ENCODE measurements at regions not wholly inside any gene's neighbourhood (a gene's known extent, or its start where the extent isn't known, plus 50 kb on each side); places are given as distances from the start of the nearest gene placed in this dataset.
A peak's percentile ranks its signal among the peaks of the same experiment; 100 is the strongest.

- 58 to 76% (median 66%) methylated on average over 1 of the region's 1 CpG for WGBS, 3 donors
- Histone ChIP-seq H3K4me3 (ENCODE audit: low read depth in 1 of 3, low read length in 3 of 3) (no peak overlapping the region), H3K36me3 (ENCODE audit: control insufficient read depth in 3 of 3, insufficient read depth in 2 of 3, low read depth in 1 of 3, low read length in 3 of 3) (no peaks in the 10 kb centered on the region), H3K27me3 (ENCODE audit: control insufficient read depth in 3 of 3, insufficient read depth in 3 of 3, low read length in 3 of 3) (no peaks in the 10 kb centered on the region), H3K4me1 (ENCODE audit: control insufficient read depth in 3 of 3, insufficient read depth in 2 of 3, low read depth in 1 of 3, low read length in 2 of 3) (no peaks in the 10 kb centered on the region), H3K9me3 (ENCODE audit: control insufficient read depth in 2 of 2, insufficient read depth in 1 of 2, low read depth in 1 of 2, low read length in 1 of 2) (peaks cover 0 to 10% of the 10 kb centered on the region in 2 donors), H3K27ac (ENCODE audit: low read depth in 1 of 3, low read length in 2 of 3) (no peak overlapping the region)
- DNase-seq (no peak), FAIRE-seq (no peak)
These were observed 1024.9 kb upstream of the ADGRL3 start for GRCh38 chr4:60175241-60175640.

- FAIRE-seq, result no peak
- 96 to 97% (median 96%) methylated on average over 3 of the region's 3 CpGs for WGBS, 3 donors
- Histone ChIP-seq H3K4me3 (ENCODE audit: low read depth in 1 of 3, low read length in 3 of 3) (no peak overlapping the region), H3K9me3 (ENCODE audit: control insufficient read depth in 2 of 2, insufficient read depth in 1 of 2, low read depth in 1 of 2, low read length in 1 of 2) (peaks cover 0 to 4% of the 10 kb centered on the region in 2 donors), H3K27me3 (ENCODE audit: control insufficient read depth in 3 of 3, insufficient read depth in 3 of 3, low read length in 3 of 3) (no peaks in the 10 kb centered on the region), H3K27ac (ENCODE audit: low read depth in 1 of 3, low read length in 2 of 3) (no peak overlapping the region), H3K4me1 (ENCODE audit: control insufficient read depth in 3 of 3, insufficient read depth in 2 of 3, low read depth in 1 of 3, low read length in 2 of 3) (no peaks in the 10 kb centered on the region), H3K36me3 (ENCODE audit: control insufficient read depth in 3 of 3, insufficient read depth in 2 of 3, low read depth in 1 of 3, low read length in 3 of 3) (no peaks in the 10 kb centered on the region)
- no peak for DNase-seq
These were observed 1012.7 kb upstream of the ADGRL3 start for GRCh38 chr4:60187428-60187827.

GRCh38 chr4:60189286-60189685 is 1010.8 kb upstream of the ADGRL3 start:
- Histone ChIP-seq H3K27ac (ENCODE audit: low read depth in 1 of 3, low read length in 2 of 3) (no peak overlapping the region), H3K4me3 (ENCODE audit: low read depth in 1 of 3, low read length in 3 of 3) (no peak overlapping the region), H3K36me3 (ENCODE audit: control insufficient read depth in 3 of 3, insufficient read depth in 2 of 3, low read depth in 1 of 3, low read length in 3 of 3) (no peaks in the 10 kb centered on the region), H3K27me3 (ENCODE audit: control insufficient read depth in 3 of 3, insufficient read depth in 3 of 3, low read length in 3 of 3) (no peaks in the 10 kb centered on the region), H3K9me3 (ENCODE audit: control insufficient read depth in 2 of 2, insufficient read depth in 1 of 2, low read depth in 1 of 2, low read length in 1 of 2) (peaks cover 0 to 4% of the 10 kb centered on the region in 2 donors), H3K4me1 (ENCODE audit: control insufficient read depth in 3 of 3, insufficient read depth in 2 of 3, low read depth in 1 of 3, low read length in 2 of 3) (no peaks in the 10 kb centered on the region)
- 81 to 90% (median 86%) methylated on average over 5 of the region's 5 CpGs for WGBS, 3 donors
- no peak for FAIRE-seq
- DNase-seq, result no peak

GRCh38 chr4:60194214-60194613 is 1005.9 kb upstream of the ADGRL3 start:
- H3K4me3 ChIP-seq (ENCODE audit: low read depth in 1 of 3, low read length in 3 of 3), result no peak overlapping the region
- 84 to 88% (median 87%) methylated on average over 1 of the region's 1 CpG for WGBS, 3 donors

GRCh38 chr4:60195256-60195655 is 1004.9 kb upstream of the ADGRL3 start:
- Histone ChIP-seq H3K27ac (ENCODE audit: low read depth in 1 of 3, low read length in 2 of 3) (no peak overlapping the region), H3K27me3 (ENCODE audit: control insufficient read depth in 3 of 3, insufficient read depth in 3 of 3, low read length in 3 of 3) (no peaks in the 10 kb centered on the region), H3K4me1 (ENCODE audit: control insufficient read depth in 3 of 3, insufficient read depth in 2 of 3, low read depth in 1 of 3, low read length in 2 of 3) (no peaks in the 10 kb centered on the region), H3K9me3 (ENCODE audit: control insufficient read depth in 2 of 2, insufficient read depth in 1 of 2, low read depth in 1 of 2, low read length in 1 of 2) (no peaks in the 10 kb centered on the region), H3K36me3 (ENCODE audit: control insufficient read depth in 3 of 3, insufficient read depth in 2 of 3, low read depth in 1 of 3, low read length in 3 of 3) (no peaks in the 10 kb centered on the region), H3K4me3 (ENCODE audit: low read depth in 1 of 3, low read length in 3 of 3) (no peak overlapping the region)
- no peak for DNase-seq
- no peak for FAIRE-seq
- 25 to 40% (median 29%) methylated on average over 2 of the region's 2 CpGs for WGBS, 3 donors

More at GRCh38 chr4:60194214-60194613, 1005.9 kb upstream of the ADGRL3 start:
- no peaks in the 10 kb centered on the region for H3K9me3 ChIP-seq (ENCODE audit: control insufficient read depth in 2 of 2, insufficient read depth in 1 of 2, low read depth in 1 of 2, low read length in 1 of 2)
- no peak overlapping the region for H3K27ac ChIP-seq (ENCODE audit: low read depth in 1 of 3, low read length in 2 of 3)
- H3K27me3 ChIP-seq (ENCODE audit: control insufficient read depth in 3 of 3, insufficient read depth in 3 of 3, low read length in 3 of 3), result no peaks in the 10 kb centered on the region
- DNase-seq (no peak), FAIRE-seq (no peak)
- no peaks in the 10 kb centered on the region for H3K36me3 ChIP-seq (ENCODE audit: control insufficient read depth in 3 of 3, insufficient read depth in 2 of 3, low read depth in 1 of 3, low read length in 3 of 3)
- no peaks in the 10 kb centered on the region for H3K4me1 ChIP-seq (ENCODE audit: control insufficient read depth in 3 of 3, insufficient read depth in 2 of 3, low read depth in 1 of 3, low read length in 2 of 3)

GRCh38 chr4:60201052-60201673 is 999.0 kb upstream of the ADGRL3 start:
- Histone ChIP-seq H3K9me3 (ENCODE audit: control insufficient read depth in 2 of 2, insufficient read depth in 1 of 2, low read depth in 1 of 2, low read length in 1 of 2) (no peaks in the 10 kb centered on the region), H3K4me1 (ENCODE audit: control insufficient read depth in 3 of 3, insufficient read depth in 2 of 3, low read depth in 1 of 3, low read length in 2 of 3) (no peaks in the 10 kb centered on the region), H3K4me3 (ENCODE audit: low read depth in 1 of 3, low read length in 3 of 3) (no peak overlapping the region), H3K27me3 (ENCODE audit: control insufficient read depth in 3 of 3, insufficient read depth in 3 of 3, low read length in 3 of 3) (no peaks in the 10 kb centered on the region), H3K27ac (ENCODE audit: low read depth in 1 of 3, low read length in 2 of 3) (no peak overlapping the region), H3K36me3 (ENCODE audit: control insufficient read depth in 3 of 3, insufficient read depth in 2 of 3, low read depth in 1 of 3, low read length in 3 of 3) (no peaks in the 10 kb centered on the region)
- WGBS, 3 donors, result 1 to 12% (median 5%) methylated on average over 3 of the region's 3 CpGs
- peak; percentile 45 to 61 for DNase-seq
- peak; percentile 62 for FAIRE-seq

GRCh38 chr4:60209588-60209987 is 990.5 kb upstream of the ADGRL3 start:
- WGBS, 3 donors, result 70 to 86% (median 77%) methylated on average over 1 of the region's 1 CpG
- DNase-seq (no peak), FAIRE-seq (no peak)
- Histone ChIP-seq H3K9me3 (ENCODE audit: control insufficient read depth in 2 of 2, insufficient read depth in 1 of 2, low read depth in 1 of 2, low read length in 1 of 2) (peaks cover 0 to 7% of the 10 kb centered on the region in 2 donors), H3K4me3 (ENCODE audit: low read depth in 1 of 3, low read length in 3 of 3) (no peak overlapping the region), H3K27ac (ENCODE audit: low read depth in 1 of 3, low read length in 2 of 3) (no peak overlapping the region), H3K4me1 (ENCODE audit: control insufficient read depth in 3 of 3, insufficient read depth in 2 of 3, low read depth in 1 of 3, low read length in 2 of 3) (no peaks in the 10 kb centered on the region), H3K36me3 (ENCODE audit: control insufficient read depth in 3 of 3, insufficient read depth in 2 of 3, low read depth in 1 of 3, low read length in 3 of 3) (no peaks in the 10 kb centered on the region), H3K27me3 (ENCODE audit: control insufficient read depth in 3 of 3, insufficient read depth in 3 of 3, low read length in 3 of 3) (no peaks in the 10 kb centered on the region)

- H3K27me3 ChIP-seq (ENCODE audit: control insufficient read depth in 3 of 3, insufficient read depth in 3 of 3, low read length in 3 of 3), result no peaks in the 10 kb centered on the region
- no peaks in the 10 kb centered on the region for H3K4me1 ChIP-seq (ENCODE audit: control insufficient read depth in 3 of 3, insufficient read depth in 2 of 3, low read depth in 1 of 3, low read length in 2 of 3)
- FAIRE-seq (no peak), DNase-seq (no peak)
- no peaks in the 10 kb centered on the region for H3K9me3 ChIP-seq (ENCODE audit: control insufficient read depth in 2 of 2, insufficient read depth in 1 of 2, low read depth in 1 of 2, low read length in 1 of 2)
- no peaks in the 10 kb centered on the region for H3K36me3 ChIP-seq (ENCODE audit: control insufficient read depth in 3 of 3, insufficient read depth in 2 of 3, low read depth in 1 of 3, low read length in 3 of 3)
- WGBS, 3 donors, result 92 to 98% (median 93%) methylated on average over 2 of the region's 2 CpGs
- H3K27ac ChIP-seq (ENCODE audit: low read depth in 1 of 3, low read length in 2 of 3), result no peak overlapping the region
- H3K4me3 ChIP-seq (ENCODE audit: low read depth in 1 of 3, low read length in 3 of 3), result no peak overlapping the region
These were observed 984.2 kb upstream of the ADGRL3 start for GRCh38 chr4:60215906-60216305.

GRCh38 chr4:60216752-60217151 is 983.4 kb upstream of the ADGRL3 start:
- FAIRE-seq (no peak), DNase-seq (no peak)
- Histone ChIP-seq H3K4me1 (ENCODE audit: control insufficient read depth in 3 of 3, insufficient read depth in 2 of 3, low read depth in 1 of 3, low read length in 2 of 3) (no peaks in the 10 kb centered on the region), H3K9me3 (ENCODE audit: control insufficient read depth in 2 of 2, insufficient read depth in 1 of 2, low read depth in 1 of 2, low read length in 1 of 2) (no peaks in the 10 kb centered on the region), H3K36me3 (ENCODE audit: control insufficient read depth in 3 of 3, insufficient read depth in 2 of 3, low read depth in 1 of 3, low read length in 3 of 3) (no peaks in the 10 kb centered on the region), H3K27ac (ENCODE audit: low read depth in 1 of 3, low read length in 2 of 3) (no peak overlapping the region), H3K27me3 (ENCODE audit: control insufficient read depth in 3 of 3, insufficient read depth in 3 of 3, low read length in 3 of 3) (no peaks in the 10 kb centered on the region), H3K4me3 (ENCODE audit: low read depth in 1 of 3, low read length in 3 of 3) (no peak overlapping the region)
- WGBS, 3 donors, result 10 to 52% (median 28%) methylated on average over 1 of the region's 1 CpG
